Cerebellar cortex (tissue), 1 donor: ENCODE measurements at regions not wholly inside any gene's neighbourhood (a gene's known extent, or its start where the extent isn't known, plus 50 kb on each side); places are given as distances from the start of the nearest gene placed in this dataset.

ENCODE experiments used
- DNase-seq: peaks from one replicate; pipeline ENCODE4 v3.0.0-alpha.2; 2015; ENCODE audit warnings: low spot score

- DNase-seq, result no peak
These were observed 62.7 kb downstream of the NPTX2 start for GRCh38 chr7:98679741-98680140.

GRCh38 chr7:98681511-98681910, 64.4 kb downstream of the NPTX2 start:
- DNase-seq, result no peak

DNA sequence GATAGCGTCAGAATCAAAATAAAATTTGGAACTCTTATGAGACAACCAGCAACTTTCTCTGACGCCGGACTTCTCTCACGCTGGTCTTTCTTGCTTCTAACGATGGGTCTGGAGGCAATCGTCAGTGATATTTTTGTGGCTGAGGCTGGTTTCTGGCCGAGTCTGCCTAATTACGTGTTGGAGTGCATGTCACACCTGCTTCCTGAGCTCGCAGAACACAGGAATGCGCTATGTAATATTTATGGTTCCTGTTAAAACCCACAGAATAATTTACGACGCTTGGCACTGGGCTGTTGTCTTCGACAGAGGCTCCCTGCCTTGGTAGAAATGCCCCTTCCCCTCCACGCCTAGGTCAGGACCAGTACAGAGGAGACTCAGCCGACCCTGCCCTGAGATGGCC, 64.9 kb downstream of the NPTX2 start:
- DNase-seq, result no peak

DNA sequence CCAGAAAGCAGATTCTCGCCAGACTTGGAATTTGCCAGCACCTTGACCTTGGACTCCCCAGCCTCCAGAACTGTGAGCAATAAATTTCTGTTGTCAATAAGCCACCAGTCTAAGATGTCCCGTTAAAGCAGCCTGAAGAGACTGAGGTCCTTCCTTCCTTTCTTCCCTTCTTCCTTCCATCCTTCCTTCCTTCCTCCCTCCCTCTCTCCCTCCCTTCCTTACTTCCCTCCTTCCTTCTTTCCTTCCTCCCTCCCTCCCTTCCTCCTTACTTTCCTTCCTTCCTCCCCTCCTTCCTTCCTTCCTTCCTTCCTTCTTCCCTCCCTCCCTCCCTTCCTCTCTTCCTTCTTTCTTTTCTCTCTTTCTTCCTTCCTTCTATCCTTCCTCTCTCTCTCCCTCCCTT, 66.4 kb downstream of the NPTX2 start:
- DNase-seq, result no peak

DNA sequence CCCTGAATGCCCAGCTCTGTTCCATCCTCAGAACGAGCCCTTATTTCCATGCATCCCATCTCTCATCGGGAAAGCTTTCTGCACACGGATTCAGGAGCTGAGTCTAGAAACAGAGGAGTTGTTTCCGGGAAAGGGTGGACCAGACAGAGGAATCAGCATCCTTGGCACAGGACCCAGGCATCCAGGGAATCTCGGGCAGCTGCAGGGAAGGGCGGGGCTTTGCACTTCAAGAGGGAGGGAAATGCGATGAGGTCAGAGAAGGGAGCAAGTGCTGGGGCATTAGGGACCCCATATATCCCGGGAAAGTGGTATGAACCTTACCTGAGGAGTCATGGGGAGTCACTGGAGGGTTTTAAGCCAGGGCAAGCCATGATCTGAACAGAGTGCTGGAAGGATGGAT, 68.5 kb downstream of the NPTX2 start:
- no peak for DNase-seq

GRCh38 chr7:98686466-98687080, 69.5 kb downstream of the NPTX2 start:
- DNase-seq, result no peak

DNA sequence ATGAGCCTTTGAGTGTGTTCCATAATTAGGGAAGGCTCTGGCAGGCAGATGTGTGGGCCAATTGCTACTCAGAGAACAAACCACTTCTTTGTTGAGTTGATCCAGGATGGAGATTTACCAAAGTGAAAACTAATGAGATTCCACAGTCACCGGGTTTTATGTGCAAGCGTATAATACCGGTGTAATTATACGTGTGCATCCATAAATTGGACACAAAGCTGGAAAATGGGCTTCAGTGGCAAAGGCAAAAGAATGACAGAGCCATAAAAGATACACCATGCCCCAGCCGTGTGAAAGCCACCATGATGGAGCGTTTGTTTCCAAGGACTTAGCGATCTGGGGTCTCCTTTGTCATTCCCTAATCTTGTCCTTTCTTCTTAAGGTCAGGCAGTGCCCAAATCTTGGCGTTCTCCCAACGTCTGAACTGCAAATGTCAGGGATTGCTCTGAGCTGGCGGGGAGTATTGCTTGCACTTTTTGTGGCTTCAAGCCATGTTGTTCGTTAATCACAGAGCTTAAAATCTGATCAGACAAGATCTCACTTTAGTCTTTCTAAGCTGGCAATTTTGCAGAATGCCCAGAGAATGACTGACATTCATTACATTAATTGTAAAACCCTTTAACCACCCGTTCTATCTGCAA, 70.1 kb downstream of the NPTX2 start:
- DNase-seq, result no peak

GRCh38 chr7:98691619-98692018, 74.5 kb downstream of the NPTX2 start:
- no peak for DNase-seq

- no peak for DNase-seq
These were observed 80.0 kb downstream of the NPTX2 start for GRCh38 chr7:98697083-98697482.

DNA sequence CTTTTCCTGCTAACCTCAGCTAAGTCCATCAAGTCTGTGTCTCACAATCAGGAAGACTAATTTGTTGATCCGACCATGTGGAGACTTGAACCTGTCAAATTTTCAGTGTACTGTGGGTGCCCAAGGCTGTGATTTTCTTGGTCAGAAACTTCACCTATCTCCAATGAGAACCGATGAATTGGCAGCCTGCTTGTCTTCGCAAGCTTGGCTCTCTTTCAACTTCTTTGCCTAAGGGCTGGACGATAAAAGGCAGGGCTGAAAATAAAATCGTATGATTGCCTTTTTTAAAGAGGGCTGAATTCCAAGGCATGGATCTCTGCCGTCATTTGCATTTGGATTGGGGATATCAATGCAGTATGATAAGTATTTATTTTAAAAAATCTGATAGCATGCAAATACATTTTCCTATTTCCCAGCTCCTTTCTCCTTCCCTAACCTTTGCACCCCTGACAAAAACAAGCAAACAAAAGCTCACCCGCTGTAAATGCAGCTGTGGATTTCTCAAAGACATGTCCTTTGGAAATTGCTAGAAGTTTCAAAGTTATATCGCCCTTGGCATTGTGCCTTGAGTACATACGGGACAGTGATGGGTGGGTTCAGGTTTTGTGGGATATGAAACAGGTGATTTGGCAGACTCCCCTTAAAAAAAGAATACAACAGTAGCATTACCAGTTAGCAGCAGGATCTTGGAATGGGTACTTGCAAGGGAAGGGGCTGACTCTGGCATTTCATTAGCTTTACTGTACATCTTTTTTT, 80.6 kb downstream of the NPTX2 start:
- no peak for DNase-seq

DNA sequence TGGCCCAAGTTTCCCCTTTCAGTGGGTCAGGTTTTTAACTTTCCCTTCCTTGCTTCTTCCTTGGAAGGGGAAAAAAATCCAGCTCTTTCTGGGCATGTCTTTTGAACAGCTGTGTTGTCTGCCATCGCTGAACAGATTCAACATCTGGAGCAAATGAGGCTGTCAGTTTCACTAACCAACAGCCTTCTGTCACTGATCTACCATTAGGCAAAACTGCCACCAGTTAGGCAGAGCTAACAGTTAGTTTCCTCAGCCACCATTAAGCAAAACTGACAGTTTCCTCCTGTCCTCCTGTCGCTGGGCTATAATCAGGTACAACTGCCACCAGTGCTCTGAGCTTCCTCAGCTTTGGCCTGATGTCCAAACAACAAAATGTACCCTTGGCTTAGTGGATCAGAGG, 81.9 kb downstream of the NPTX2 start:
- no peak for DNase-seq

- no peak for DNase-seq
These were observed 83.4 kb downstream of the NPTX2 start for GRCh38 chr7:98700533-98700932.

GRCh38 chr7:98701372-98701771, 84.3 kb downstream of the NPTX2 start:
- DNase-seq, result no peak

DNA sequence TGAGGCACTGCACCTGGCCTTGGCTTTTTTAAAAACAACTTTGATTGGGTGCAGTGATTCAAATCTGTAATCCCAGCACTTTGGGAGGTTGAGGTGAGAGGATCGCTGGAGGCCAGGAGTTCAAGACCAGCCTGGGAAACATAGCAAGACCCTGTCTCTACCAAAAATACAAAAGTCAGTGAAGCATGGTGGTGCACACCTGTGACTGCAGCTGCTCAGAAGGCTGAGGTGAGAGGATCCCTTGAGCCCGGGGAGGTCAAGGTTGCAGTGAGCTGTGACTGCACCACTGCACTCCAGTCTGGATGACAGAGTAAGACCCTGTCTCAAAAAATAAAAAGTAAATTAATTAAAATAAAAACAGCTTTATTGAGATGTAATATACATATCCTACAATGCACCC, 84.9 kb downstream of the NPTX2 start:
- no peak for DNase-seq

DNA sequence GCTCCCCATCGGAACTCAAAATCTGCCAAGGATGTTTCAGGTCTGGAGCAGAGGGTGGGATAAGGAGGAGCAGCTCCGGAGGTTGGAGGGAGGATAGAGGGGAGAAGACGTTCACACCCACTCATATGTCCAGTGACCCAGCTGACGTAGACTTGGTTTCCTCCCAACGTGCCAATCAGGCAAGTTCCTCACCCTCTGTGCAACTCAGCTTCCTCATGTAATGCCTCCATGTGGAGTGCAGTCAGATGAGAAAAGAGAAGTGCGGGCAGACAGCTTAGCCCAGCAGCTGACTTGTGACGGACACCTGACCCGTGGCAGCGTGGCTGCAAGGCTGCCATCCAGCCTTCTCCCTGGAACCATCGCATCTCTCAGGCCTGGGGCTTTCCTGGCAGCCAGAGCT, 86.8 kb downstream of the NPTX2 start:
- no peak for DNase-seq

- no peak for DNase-seq
These were observed 88.5 kb downstream of the NPTX2 start for GRCh38 chr7:98705626-98706025.

DNA sequence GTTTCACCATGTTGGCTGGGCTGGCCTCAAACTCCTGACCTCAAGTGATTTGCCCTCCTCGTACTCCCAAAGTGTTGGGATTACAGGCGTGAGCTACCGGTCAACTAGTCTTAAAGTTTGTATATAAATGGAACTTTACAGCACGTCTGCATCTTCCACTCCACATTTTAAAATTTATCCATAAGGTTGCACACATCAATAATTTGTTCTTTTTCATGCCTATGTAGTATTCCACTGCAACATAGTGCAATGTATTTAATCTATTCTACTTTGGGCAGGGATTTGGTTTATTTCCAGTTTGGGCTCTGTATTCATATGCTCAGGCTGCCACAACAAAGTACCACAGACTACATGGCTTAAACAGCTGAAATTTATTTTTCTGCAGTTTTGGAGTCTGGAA, 90.0 kb downstream of the NPTX2 start:
- DNase-seq, result no peak

- no peak for DNase-seq
These were observed 94.9 kb downstream of the NPTX2 start for GRCh38 chr7:98711945-98712344.

- no peak for DNase-seq
These were observed 96.2 kb downstream of the NPTX2 start for GRCh38 chr7:98713165-98713810.

- no peak for DNase-seq
These were observed 102.3 kb downstream of the NPTX2 start for GRCh38 chr7:98719396-98719795.

GRCh38 chr7:98722402-98722801, 105.3 kb downstream of the NPTX2 start:
- no peak for DNase-seq

DNA sequence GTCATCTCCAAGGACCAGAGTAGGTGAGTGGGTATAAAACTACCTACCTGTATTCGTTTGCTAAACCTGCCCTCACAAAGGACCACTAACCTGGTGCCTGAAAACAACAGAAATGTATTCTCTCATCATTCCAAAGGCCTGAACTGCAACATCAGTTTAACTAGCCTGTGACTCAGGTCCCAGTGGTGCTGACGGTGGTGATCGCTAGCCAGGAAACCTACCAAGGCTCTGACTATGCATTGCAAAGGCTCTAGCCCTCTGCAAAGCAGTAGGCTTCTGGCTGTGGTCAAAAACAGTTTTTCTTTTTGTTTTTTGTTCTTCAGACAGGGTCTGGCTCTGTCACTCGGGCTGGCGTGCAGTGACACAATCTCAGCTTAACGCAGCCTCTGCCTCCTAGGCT, 107.5 kb downstream of the NPTX2 start:
- DNase-seq, result no peak

DNA sequence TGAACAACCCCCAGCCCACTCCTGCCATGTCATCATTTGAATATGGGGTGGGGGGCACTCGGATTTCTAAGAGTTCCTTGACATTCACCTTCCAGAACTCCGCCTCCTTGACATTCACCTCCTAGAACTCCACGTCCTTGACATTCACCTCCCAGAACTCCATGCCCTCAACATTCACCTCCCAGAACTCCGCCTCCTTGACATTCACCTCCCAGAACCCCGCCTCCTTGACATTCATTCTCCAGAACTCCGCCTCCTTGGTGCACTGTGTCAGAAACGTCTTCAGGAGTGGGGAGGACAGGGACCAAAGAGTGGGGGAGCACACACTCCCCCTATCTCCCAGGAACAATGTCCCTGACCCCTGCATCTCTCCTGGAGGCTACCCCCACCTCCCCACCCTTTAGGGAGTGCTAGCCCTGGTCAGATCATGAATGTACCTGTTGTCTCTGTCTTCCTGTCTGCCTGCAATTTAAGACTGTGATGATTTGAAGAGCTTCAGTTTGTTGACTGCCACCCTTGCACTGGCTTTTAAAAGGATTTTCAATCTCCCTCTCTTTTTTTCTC, 110.1 kb downstream of the NPTX2 start:
- DNase-seq, result no peak
